MCF 10A (cell line): ENCODE measurements at regions not wholly inside any gene's neighbourhood (a gene's known extent, or its start where the extent isn't known, plus 50 kb on each side); places are given as distances from the start of the nearest gene placed in this dataset.

Experiments
- BruUV-seq: library from RNA; stranded (reverse); fragments of 400-500 nt; replicated peaks from 2 replicates; lab custom pipeline; 2021; lab: Mats Ljungman, UMichigan
- CTCF ChIA-PET: fragments of 300-600 bp; sonication (Branson Sonifier 250); formaldehyde crosslinking; extraction: SDS; loops from one replicate; lab custom pipeline; 2021; ENCODE audit warnings: antibody characterized with exemption, inconsistent platforms; lab: Yijun Ruan, JAX
- POLR2A ChIA-PET: fragments of 300-600, 350-650 bp; sonication (Branson Sonifier 250); formaldehyde crosslinking; extraction: SDS; loops from one replicate; lab custom pipeline; 2020; ENCODE audit warnings: antibody characterized with exemption, inconsistent platforms; lab: Yijun Ruan, JAX
- DNase-seq: peaks from one replicate; pipeline ENCODE4 v3.0.0-alpha.2; 2018; ENCODE audit not compliant: unreplicated experiment
- H3K27ac Mint-ChIP-seq: one replicate; pipeline ENCODE4 v1.8.0; 2022; ENCODE audit warnings: mild to moderate bottlenecking, low read depth, mixed read lengths; ENCODE audit not compliant: unreplicated experiment
- H3K27me3 Mint-ChIP-seq: one replicate; pipeline ENCODE4 v1.8.0; 2022; ENCODE audit warnings: mixed read lengths; ENCODE audit not compliant: insufficient read depth, unreplicated experiment
- H3K36me3 Mint-ChIP-seq: one replicate; pipeline ENCODE4 v1.8.0; 2022; ENCODE audit warnings: mild to moderate bottlenecking, moderate library complexity, mixed read lengths; ENCODE audit not compliant: insufficient read depth, unreplicated experiment
- H3K4me1 Mint-ChIP-seq: one replicate; pipeline ENCODE4 v1.8.0; 2022; ENCODE audit warnings: mixed read lengths; ENCODE audit not compliant: insufficient read depth, unreplicated experiment
- H3K4me3 Mint-ChIP-seq: one replicate; pipeline ENCODE4 v1.8.0; 2022; ENCODE audit warnings: mild to moderate bottlenecking, moderate library complexity, mixed read lengths; ENCODE audit not compliant: unreplicated experiment
- H3K9me3 Mint-ChIP-seq: one replicate; pipeline ENCODE4 v1.8.0; 2022; ENCODE audit warnings: mixed read lengths; ENCODE audit not compliant: unreplicated experiment
- CTCF ChIP-seq: fragments of 200-600 bp; IDR thresholded peaks from one replicate; pipeline ENCODE4 v1.8.0; 2022; ENCODE audit warnings: antibody characterized with exemption, mild to moderate bottlenecking; ENCODE audit not compliant: unreplicated experiment
- intact Hi-C: fragments of 100-400 bp; cut with micrococcal nuclease; formaldehyde crosslinking; loops from 2 replicates; pipeline ENCODE4 v1.14.1; 2022

GRCh38 chr12:75859868-75860267, 171.7 kb downstream of the PHLDA1 start:
- Mint-ChIP-seq H3K27ac (peak overlapping the region; percentile 16), H3K9me3 (no peaks in the 10 kb centered on the region), H3K36me3 (no peaks in the 10 kb centered on the region), H3K4me3 (no peak overlapping the region), H3K4me1 (peaks cover 19% of the 10 kb centered on the region), H3K27me3 (no peaks in the 10 kb centered on the region)
- no TSS peak for BruUV-seq
- ChIA-PET POLR2A (interaction anchor here (0.6 kb wide), 2 partner anchors 66 to 234 kb away, joined by 3 to 4 read pairs; no protein-coding TSS in a partner anchor), CTCF (interaction anchor here (0.5 to 1.6 kb wide), 6 partner anchors 8 to 334 kb away, joined by 3 to 5 read pairs (median 3); no protein-coding TSS in a partner anchor)
- peak; percentile 33 for DNase-seq
- no peak for TF ChIP-seq CTCF
- intact Hi-C loops, result loop anchor here (5.0 kb wide), 2 partner anchors 33 to 92 kb away; no protein-coding TSS in a partner anchor

- ChIA-PET POLR2A (no interaction called here), CTCF (no interaction called here)
- intact Hi-C loops, result no loop called here
Measured at GRCh38 chr12:75856235-75856634, 175.3 kb downstream of the PHLDA1 start.

GRCh38 chr12:75855360-75855759, 176.2 kb downstream of the PHLDA1 start:
- CTCF ChIA-PET, result interaction anchor here (0.6 kb wide), 1 partner anchor 133 kb away, joined by 3 read pairs; no protein-coding TSS in a partner anchor
- H3K4me1 Mint-ChIP-seq, result peaks cover 31% of the 10 kb centered on the region

More at GRCh38 chr12:75856235-75856634, 175.3 kb downstream of the PHLDA1 start:
- H3K4me3 Mint-ChIP-seq, result no peak overlapping the region
- H3K9me3 Mint-ChIP-seq, result no peaks in the 10 kb centered on the region
- TF ChIP-seq CTCF, result no peak
- DNase-seq, result no peak
- peaks cover 22% of the 10 kb centered on the region for H3K4me1 Mint-ChIP-seq
- BruUV-seq, result no TSS peak
- no peak overlapping the region for H3K27ac Mint-ChIP-seq
- no peaks in the 10 kb centered on the region for H3K36me3 Mint-ChIP-seq
- H3K27me3 Mint-ChIP-seq, result no peaks in the 10 kb centered on the region

More at GRCh38 chr12:75855360-75855759, 176.2 kb downstream of the PHLDA1 start:
- POLR2A ChIA-PET, result interaction anchor here (0.6 kb wide), 1 partner anchor 302 kb away, joined by 3 read pairs; no protein-coding TSS in a partner anchor
- Mint-ChIP-seq H3K4me3 (no peak overlapping the region), H3K27ac (no peak overlapping the region), H3K27me3 (no peaks in the 10 kb centered on the region), H3K9me3 (no peaks in the 10 kb centered on the region), H3K36me3 (no peaks in the 10 kb centered on the region)
- no peak for DNase-seq
- no peak for TF ChIP-seq CTCF
- BruUV-seq, result no TSS peak
- intact Hi-C loops, result no loop called here
